ENCODE measurements at regions not wholly inside any gene's neighbourhood (a gene's known extent, or its start where the extent isn't known, plus 50 kb on each side); places are given as distances from the start of the nearest gene placed in this dataset.

DNA sequence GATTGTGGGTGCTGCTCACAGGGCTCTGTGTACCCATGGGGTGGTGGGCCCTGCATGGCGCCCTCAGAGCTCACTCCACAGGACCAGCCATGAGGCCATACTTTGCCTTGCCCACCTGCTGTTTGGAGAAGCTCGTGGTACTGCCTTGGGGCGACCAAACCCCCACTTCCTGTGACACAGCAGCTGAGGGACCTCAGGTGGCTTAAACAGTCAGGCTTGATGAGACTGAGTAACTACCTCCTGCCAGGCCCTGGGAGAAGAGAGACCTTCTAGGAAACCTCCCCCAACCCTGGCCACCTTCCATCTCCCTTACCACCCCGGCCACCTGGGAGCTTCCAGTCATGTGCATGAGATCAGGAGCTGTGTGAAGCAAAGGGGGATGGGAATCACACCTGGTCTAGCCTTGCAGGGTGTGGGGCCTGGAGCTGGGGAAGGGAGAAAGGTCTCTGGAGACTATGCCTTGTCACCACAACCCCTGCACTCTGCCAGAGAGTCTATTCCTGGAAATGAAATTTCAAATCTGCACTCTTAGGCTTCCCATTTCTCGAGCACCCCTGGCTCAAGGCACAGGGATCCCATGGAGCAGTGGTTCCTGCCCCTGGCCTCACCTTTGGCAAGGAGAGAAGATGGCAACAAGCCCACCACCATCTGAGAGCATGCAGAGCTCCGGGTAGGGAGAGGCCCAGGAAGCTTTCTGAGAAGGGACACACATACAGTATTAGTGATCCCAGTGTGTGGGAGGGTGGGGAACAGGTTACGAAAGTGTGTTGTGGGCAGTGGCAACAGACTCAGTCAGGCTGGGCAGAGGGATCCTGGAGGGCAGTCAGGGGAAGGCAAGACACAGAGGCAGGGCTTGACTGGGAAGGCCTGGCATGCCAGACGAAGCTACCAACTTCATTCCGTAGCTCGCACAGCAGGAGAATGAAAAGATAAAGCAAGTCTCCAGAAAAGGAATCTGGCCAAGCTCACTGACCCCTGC, 125.0 kb downstream of the URI1 start:
- peak; percentile 72 for DNase-seq (ENCODE audit: low spot score)

DNA sequence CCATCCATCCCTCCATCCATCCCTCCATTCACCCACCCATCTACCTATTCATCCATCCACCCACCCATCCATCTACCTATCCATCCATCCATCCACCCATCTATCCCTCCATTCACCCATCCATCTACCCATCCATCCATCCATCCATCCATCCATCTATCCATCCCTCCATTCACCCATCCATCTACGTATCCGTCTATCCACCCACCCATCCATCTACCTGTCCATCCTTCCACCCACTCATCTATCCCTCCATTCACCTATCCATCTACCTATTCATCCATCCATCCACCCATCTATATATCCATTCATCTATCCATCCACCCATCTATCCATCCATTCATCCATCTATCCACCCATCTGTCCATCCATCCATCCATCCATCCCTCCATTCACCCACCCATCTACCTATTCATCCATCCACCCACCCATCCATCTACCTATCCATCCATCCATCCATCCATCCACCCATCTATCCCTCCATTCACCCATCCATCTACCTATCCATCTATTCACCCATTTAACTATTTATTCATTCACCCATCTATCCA, 126.0 kb downstream of the URI1 start:
- peak; percentile 1 for DNase-seq (ENCODE audit: low spot score)

DNA sequence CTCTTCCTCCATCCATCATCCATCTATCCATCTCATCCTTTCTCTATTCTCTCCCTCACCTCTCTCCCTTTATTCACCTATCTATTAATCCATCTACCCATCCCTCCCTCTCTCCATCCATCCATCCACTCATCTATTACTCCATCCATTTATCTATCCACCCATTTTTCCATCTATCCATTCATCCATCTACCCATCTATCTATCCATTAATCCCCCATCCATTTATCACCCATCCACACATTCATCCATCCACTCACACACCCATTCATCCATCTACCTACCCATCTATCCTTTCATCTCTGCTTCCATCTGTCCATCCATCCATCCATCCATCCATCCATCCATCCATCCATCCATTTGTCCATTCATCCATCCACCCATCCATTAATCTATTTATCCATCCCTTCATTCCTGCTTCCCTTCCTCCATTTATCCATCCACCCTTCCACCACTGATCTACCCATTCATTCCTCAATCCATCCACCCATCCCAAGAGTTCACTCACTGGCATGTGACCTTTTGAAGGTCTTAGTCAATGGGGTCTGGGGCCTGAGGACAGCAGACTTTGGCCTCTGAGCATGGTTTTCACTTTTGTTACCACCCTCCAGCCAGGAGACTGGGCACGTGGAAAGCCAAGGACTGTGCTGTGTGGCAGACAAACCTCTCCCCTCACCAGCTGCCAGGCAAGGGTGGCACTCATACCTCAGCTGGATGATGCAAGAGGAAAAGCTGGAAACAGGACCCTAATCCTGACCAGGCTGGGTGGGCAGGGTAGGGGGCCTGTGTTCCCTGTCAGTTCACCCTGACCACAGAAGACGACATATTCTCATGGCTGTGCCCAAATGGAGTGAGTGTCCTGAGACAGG, 126.7 kb downstream of the URI1 start:
- peak; percentile 64 for DNase-seq (ENCODE audit: low spot score)

DNA sequence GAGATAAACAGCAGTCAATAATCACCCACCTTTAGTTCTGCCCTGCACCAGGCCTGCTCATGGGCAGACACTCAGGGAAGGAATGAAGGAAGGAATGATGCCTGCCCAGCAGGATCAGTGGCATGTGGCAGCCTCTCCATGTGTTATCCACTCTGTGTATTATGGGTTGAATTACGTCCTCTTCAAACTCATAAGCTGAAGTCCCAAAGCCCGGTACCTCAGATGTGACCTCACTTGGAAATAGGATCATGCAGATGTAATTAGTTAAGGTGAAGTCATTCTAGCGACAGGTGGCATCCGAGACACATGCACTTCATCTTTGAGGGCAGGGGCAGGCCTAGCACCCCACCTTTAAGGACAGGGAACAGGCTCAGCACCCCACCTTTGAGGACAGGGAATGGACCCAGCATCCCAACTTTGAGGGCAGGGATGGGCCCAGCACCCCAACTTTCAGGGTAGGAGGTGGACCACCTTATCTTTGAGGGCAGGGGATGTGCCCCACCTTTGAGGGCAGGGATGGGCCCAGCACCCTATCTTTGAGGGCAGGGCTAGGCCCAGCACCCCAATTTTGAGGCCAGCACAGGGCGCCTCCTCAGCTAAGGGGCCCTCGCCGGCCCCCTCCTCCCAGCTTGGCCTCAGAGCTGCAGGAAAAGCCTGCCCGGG, 127.6 kb downstream of the URI1 start:
- DNase-seq (ENCODE audit: low spot score), result peak; percentile 71

DNA sequence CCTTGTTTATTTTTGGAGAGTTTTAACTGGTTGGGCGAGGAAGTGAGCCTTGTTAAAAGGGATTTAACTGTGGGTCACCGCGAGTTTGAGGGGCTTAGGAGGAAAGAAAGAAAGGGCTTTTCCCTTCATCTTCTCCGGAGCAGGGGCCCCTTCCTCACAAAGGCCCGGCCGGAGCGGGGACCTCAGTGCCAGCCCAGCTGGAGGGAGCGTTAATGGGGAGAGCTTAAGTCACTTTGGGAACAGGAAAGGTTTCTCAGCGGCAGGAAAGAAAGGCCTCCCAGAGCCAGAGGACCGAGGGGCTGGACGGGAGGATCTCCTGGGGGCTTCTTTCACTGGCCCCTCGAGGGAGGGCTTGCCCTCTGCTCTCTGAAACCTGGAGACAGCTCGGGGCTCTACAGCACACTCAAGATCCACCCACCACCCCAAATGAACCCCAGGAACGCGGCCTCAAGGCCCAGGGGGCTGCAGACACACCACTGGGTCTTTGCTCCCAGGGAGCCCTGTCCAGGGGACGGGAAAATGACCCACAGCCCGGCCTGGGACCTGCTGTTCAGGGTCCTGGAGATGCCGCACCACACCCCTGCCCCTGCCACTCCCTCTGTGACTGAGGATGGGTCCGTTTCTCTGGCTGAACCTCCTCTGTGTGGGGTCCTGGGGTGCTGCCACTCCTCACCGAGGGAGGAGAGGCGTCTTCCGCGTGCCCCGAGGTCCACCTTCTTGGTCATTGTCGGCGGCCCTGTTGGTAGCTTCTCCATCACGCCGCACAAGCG, 128.3 kb downstream of the URI1 start:
- DNase-seq (ENCODE audit: low spot score), result peak; percentile 73

DNA sequence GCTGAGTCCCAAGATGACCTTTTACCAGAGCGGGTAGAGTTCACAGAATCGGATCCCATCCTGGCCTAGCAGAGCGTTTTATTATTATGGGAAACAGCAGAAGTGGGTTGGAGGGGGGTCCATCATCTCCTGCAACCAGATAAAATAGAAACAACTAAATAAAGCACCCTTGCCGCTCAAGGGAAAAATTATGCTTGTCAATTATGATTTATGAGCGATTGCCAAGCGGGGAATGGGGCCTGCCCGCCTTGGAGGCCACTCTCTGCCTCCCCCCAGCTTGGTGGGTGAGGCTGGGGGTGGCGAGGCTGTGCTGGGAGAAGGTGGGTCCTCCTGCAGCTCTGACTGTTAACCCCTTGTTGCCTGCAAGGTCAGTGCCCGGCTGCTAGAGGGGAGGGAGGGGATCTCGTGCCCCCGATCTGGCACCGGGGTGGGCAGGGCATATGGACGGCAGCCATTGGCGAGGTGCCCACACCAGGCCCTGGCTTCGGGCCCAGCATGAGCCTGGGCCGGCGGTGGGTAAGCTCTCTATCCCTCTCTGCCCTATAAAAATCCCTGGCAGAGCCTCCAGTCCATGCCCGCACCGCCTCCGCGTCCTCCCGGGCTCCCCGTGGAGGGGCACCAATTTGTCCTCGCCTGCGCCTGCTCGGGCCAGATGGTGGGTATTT, 129.1 kb downstream of the URI1 start:
- peak; percentile 87 for DNase-seq (ENCODE audit: low spot score)

DNA sequence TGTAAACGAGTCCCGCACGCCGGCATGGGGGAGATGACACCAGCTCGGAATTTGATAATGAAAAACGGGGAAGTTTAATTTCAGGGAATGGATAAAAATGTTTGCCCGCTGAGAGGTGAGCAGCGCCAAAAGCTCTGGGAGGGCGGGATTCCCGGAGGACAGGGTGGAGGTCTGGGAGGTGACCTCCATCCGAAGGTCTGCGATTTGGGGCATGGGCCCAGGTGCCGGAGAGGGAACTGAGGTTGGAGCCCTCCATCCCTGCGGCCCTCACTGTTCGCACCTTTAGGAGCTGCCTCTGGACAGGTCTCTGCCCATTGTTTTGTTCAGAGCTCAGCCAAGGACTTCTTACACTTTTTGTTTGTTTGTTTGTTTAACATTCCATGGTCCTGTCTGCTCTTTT, 129.8 kb downstream of the URI1 start:
- DNase-seq (ENCODE audit: low spot score), result peak; percentile 73

DNA sequence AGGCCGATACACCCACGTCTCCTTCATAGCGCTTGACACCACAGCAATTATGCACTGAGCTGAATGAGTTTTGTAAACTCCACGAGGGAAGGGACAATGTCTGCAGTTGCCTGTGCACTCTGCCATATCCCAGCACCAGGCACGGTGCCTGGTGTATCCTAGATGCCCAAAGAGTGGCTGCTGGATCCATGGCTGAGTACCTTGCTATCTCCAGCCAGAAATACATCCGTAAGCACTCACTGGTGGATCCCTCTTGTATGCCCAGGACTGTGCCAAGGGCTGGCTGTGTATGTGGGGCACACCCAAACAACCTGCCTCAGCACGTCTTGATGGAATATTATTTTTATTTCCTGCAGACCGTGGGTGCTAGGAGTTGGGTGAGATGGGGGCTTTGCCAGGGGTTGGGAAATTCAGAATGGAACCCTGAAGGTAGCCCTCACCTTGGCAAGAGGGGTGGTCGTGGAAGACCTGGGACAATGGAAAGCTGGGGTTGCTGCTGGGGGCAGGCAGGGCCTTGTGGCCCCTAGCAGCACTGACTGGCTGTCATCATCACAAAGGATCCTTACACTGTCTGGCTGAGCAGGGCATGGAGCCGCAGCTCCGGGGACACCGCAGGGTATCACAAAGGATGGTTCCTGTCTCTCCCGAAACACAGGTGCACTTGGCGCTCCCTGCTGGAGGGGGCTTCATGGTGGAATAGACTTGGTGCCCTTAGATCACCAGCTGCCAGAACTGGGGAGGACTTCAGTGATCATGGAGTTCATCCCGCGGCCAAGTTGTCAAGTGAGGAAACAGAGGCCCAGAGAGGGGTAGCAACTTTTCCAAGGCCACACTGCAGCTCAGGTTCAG, 131.3 kb downstream of the URI1 start:
- DNase-seq (ENCODE audit: low spot score), result peak; percentile 72

DNA sequence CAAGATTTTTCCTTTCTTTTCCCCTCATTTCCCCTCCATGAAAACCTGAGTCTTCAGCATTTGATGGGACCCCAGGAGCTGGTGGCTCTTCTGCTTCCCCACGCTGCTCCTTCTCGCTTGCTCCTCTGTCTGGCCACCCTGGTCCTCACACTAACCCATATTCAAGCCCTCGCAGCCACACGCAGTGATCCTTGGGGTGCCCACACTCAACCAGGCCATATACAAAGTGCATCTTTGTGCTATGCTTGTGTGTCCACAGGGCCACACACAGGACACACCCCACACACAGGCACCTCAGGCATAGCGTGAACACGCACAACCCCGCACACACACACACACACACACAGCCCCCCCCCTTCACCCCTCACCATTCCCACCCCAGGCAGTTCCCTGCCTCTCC, 132.1 kb downstream of the URI1 start:
- peak; percentile 68 for DNase-seq (ENCODE audit: low spot score)

DNA sequence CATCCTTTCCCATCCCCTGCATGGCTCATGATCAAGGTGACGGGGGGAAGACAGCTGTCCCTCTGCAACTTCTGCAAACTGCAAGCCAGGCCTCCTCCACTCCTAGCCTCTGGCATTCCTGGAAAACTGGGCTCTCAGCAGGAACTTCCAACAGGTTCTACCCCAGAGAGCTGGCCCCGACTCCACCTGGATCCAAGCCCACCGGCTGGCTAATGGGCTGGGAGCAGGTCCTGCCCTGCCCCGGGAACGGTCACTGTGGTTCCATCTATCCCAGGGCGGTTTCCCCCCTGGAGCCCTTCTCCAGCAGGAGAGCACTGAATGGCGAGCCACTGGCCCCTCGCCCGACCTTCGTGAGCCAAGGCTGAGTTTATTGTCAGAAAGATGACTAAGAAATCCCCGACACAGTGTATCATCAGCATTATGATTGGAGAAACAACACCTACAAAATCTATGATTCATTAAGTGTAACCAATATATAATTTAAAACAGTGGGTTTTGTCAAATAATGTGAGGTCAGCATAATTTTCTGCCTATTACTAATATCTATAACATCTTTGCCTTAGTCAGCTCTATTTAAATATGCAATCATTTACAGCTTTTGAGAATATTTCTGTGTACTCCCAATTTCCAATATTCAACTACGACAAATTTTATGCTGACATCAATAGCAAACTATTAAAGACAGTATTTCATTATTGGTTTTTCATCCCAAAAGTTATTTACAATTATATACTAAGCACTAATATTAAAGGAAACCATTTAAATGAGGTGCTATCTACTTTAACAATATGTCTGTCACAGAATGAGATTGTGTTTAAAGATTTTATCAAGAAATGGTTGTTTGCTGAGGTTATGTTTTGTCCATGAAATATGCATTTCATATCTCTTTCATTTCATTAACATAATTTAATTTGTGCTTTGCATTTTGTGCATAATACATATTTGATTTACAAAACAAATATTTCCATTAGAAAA, 133.0 kb downstream of the URI1 start:
- DNase-seq (ENCODE audit: low spot score), result peak; percentile 85

DNA sequence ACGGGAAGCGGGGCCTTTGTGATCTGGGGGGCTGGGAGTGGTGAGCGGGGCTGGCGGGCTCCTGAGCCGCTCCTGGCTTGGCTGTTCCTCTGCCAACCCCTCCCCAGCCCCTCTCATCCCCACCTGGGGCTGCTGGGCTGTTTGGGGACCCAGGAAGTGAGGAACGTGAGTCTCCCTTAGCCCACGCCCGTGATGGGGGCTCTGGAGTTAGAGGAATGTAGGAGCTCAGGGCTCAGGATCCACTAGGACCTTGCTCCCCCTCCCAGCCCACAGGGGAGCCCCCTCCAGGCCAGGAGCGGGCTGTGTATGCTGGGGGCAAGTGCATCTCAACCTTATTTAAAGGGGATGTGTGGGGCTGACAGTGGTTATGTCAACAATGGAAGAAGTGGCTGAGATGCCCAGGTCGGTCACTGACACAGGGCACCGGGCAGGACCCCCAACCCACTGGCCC, 134.1 kb downstream of the URI1 start:
- DNase-seq (ENCODE audit: low spot score), result peak; percentile 47

DNA sequence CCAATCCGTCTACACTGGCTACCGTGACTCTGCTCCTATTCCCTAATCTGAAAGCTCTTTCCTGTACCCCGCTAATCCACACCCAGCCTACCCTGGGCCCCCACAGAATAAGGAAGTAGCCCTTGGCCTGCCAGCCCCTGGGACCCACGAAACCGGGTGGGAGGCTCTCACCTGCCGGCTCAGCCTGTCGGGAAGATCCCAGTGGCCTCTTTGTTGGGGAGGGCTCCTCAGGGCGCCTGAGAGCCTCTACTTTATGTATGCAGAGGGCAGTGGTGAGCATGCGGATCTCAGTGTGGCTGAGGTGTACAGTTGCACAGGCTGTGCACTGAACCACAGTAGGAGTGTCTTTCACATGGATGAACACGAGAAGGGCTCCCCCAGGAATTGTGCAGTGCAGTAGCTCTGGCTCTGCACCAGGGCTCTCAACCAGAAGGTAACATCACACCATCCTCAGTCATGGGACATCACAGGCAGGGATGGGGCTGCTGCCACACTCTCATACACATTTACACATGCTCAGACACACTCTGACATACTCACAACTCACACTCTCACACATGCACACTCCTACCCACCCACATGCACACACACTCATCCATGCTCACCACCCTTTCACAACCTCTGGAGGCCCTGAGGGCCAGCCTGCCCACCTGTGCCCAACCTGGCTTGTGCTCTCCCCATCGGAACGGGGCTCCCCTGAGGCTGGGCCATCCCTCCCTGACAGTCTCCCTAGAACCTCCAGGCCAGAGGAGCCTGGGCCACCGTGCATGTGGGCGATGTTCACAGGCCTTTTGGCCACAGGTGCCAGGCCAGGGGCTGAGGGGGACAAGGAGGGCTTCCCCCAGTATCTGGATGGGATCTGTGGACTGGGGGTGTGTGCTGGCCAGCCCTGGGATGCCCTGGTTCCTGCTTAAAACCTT, 135.0 kb downstream of the URI1 start:
- peak; percentile 65 for DNase-seq (ENCODE audit: low spot score)

DNA sequence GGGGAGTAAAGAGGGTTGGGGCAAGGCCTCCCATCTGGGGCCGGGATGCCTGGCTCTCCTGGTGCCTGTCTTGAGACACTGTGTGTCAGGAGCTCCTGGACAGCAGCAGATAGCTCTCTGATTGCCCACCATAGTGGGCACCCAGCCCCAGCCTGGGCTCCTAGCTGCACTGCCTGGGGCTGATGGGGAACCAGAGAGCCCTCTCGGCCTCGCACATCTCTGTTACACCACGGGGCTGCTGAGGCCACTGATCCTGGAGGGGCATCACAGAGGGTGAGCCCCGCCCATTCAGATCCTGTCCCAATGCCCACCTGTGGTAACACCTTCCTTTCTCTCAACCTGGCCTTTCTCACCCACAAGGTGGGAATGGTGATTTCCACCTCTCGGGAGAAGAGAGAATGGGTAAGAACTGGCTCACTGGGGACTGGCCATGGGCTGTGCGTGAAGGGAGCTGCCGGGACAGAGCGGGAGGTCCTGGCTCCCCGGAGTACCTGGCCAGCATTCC, 135.9 kb downstream of the URI1 start:
- DNase-seq (ENCODE audit: low spot score), result peak; percentile 67

DNA sequence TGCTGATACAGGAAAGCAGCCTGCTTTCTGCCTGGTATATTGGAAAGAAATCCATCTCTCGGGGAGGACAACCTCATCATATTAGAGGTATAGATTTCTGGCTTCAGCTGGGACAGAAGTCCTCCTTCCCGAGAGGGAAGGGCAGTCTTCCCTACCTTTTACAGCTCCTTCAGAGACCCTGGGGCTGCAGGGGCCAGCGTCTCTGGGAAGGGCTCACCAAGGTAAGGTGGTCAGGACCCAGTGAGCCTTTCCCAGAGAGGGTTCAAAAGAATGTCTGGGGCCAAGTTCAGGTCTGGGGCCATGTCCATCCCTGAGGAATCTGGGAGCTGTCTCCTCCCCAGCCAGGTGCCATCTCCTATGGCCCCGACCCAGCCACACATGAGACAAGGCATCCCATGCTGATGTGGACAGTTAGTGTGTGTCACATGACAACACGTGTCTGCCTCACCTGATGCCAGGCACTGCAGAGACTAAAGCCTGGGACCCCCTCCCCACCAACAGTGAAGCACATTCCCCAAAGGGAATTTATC, 136.4 kb downstream of the URI1 start:
- DNase-seq (ENCODE audit: low spot score), result peak; percentile 39

DNA sequence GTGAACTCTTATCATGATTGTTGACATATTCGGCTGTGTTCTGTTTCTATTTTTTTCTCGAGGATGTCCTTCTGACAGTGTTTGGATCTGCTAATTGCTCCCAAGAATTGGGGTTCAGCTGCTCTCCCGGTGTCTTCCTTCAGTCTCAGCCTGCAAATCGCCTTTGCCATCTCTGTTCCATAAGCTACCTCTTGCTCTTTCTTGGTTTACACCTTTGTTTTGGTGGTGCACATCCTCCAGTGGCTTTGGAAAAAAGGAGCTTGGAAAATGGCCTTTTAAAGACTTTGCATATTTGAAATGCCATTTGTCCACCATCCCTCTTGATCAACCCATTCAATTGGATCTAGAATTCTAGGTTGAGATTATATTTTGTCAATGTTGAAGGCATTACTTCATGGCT, 137.2 kb downstream of the URI1 start:
- DNase-seq (ENCODE audit: low spot score), result no peak

DNA sequence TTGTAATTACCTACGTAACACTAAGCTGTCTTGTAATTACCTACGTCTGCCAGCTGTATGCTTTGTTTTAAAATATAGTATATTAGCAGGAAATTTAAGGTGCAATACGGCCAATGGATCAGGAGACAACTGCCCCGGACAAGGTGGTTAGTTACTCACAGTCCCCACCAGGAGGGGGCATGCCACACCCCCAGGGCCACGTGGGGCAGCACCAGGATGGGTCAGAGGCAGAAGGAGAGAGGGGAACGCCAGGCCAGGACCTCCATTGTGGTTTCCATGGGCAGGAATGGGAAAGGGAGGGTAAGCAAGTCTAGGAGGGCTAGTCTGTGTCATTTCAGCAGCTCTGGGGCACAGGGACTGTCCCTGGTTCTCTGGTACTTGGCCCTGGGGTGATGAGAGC, 140.1 kb downstream of the URI1 start:
- no peak for DNase-seq (ENCODE audit: low spot score)
